Spleen (tissue), 11 donors: ENCODE measurements at regions not wholly inside any gene's neighbourhood (a gene's known extent, or its start where the extent isn't known, plus 50 kb on each side); places are given as distances from the start of the nearest gene placed in this dataset.

ENCODE experiments used
- DNase-seq: peaks from one replicate; pipeline ENCODE4 v3.0.0-alpha.2; 2020
- H3K27ac ChIP-seq, 8 donors: fragments of 200-600 bp; sonication (generic) in 7 of 8; 1 replicate in 4 of 8; 2 replicates in 4 of 8; pipeline versions ENCODE4 v1.5.0 to v1.8.0; 2016 to 2021; ENCODE audit warnings: inconsistent platforms in 4 of 8, mild to moderate bottlenecking in 4 of 8, moderate library complexity in 1 of 8
- H3K27me3 ChIP-seq, 7 donors: fragments of 200-600 bp; sonication (generic) in 6 of 7; replicated peaks in 1 of 7; 1 replicate in 4 of 7; 2 replicates in 3 of 7; pipeline versions ENCODE4 v1.5.0 to v1.8.0; 2016 to 2021; ENCODE audit warnings: inconsistent platforms in 3 of 7, mild to moderate bottlenecking in 1 of 7
- H3K36me3 ChIP-seq, 6 donors: fragments of 200-600 bp; sonication (generic) in 5 of 6; 1 replicate in 4 of 6; 2 replicates in 2 of 6; pipeline versions ENCODE4 v1.5.0 to v1.8.0; 2016 to 2021; ENCODE audit warnings: inconsistent platforms in 2 of 6
- H3K4me1 ChIP-seq, 6 donors: fragments of 200-600 bp; sonication (generic) in 5 of 6; 1 replicate in 3 of 6; 2 replicates in 3 of 6; pipeline versions ENCODE4 v1.5.0 to v1.8.0; 2016 to 2021; ENCODE audit warnings: inconsistent platforms in 3 of 6
- H3K4me3 ChIP-seq, 8 donors: fragments of 200-600 bp; sonication (generic) in 7 of 8; 1 replicate in 4 of 8; 2 replicates in 4 of 8; pipeline versions ENCODE4 v1.5.0 to v1.8.0; 2016 to 2021; ENCODE audit warnings: inconsistent platforms in 4 of 8, mild to moderate bottlenecking in 4 of 8, moderate library complexity in 2 of 8
- H3K9me3 ChIP-seq, 8 donors: fragments of 200-600 bp; sonication (generic) in 7 of 8; 1 replicate in 4 of 8; 2 replicates in 4 of 8; pipeline versions ENCODE4 v1.5.0 to v1.8.0; 2016 to 2021; ENCODE audit warnings: inconsistent platforms in 4 of 8
- CTCF ChIP-seq, 11 experiments: fragments of 200-600 bp in 7 of 11; fragments of 450-650 bp in 4 of 11; sonication (generic) in 4 of 11; IDR thresholded peaks in 8 of 11; conservative IDR thresholded peaks in 3 of 11; 1 replicate in 7 of 11; 2 replicates in 4 of 11; pipeline versions ENCODE4 v1.4.0 to v1.8.0; 2016 to 2021; ENCODE audit warnings: antibody characterized with exemption in 11 of 11, inconsistent platforms in 4 of 11, mild to moderate bottlenecking in 1 of 11
- POLR2A ChIP-seq, 3 donors: fragments of 450-650 bp; IDR thresholded peaks; one replicate each; pipeline ENCODE4 v1.5.1; 2017; ENCODE audit warnings: antibody characterized with exemption in 3 of 3, mild to moderate bottlenecking in 1 of 3
- POLR2AphosphoS5 ChIP-seq, 3 donors: sonication (generic); formaldehyde crosslinking; IDR thresholded peaks; one replicate each; pipeline ENCODE4 v1.5.1; 2017; ENCODE audit warnings: antibody characterized with exemption in 3 of 3
- WGBS, 5 donors: extraction: QIAGEN DNeasy Blood & Tissue Kit in 3 of 5; methylation state at CpG; one replicate each; pipeline versions ENCODE4 v1.1.5 to v1.1.7; 2013 to 2018; 5-methylcytosine and 5-hydroxymethylcytosine counted together
- intact Hi-C: fragments of 100-400 bp; cut with DNase I; formaldehyde crosslinking; loops from one replicate; pipeline ENCODE4 v1.15.0; 2023; ENCODE audit warnings: low total_unique reads
- donor health status: healthy with polysubstance abuse.
- donor health status: DM: no; HTN: no; CAD: no; lungs with moderate emphysema.
- donor health status: DM: no; HTN: no; CAD: no.
- donor health status: Bipolar disorder and iron deficiency.
- donor health status: healthy.
- donor health status: DM: no; HTN: no; CAD: no.
- donor health status: DM: yes; HTN: yes; CAD: no.

GRCh38 chr19:29318581-29318980 lies 105.6 kb upstream of the UQCRFS1 start:
- Histone ChIP-seq H3K9me3 (no peaks in the 10 kb centered on the region), H3K36me3 (no peaks in the 10 kb centered on the region), H3K27me3 (peaks cover 0 to 15% (median 0%) of the 10 kb centered on the region in 7 donors), H3K4me3 (no peak overlapping the region), H3K4me1 (no peaks in the 10 kb centered on the region), H3K27ac (no peak overlapping the region)
- intact Hi-C loops: no loop called here
- no peak for DNase-seq
- whole genome bisulfite sequencing, 5 donors: 77 to 81% (median 78%) methylated on average over 6 of the region's 6 CpGs
- TF ChIP-seq POLR2A (IDR thresholded peaks at IDR 0.05): no peak

GRCh38 chr19:29320086-29320485 lies 107.1 kb upstream of the UQCRFS1 start:
- Histone ChIP-seq H3K27ac (no peak overlapping the region), H3K9me3 (no peaks in the 10 kb centered on the region), H3K36me3 (no peaks in the 10 kb centered on the region), H3K27me3 (peaks cover 0 to 23% (median 0%) of the 10 kb centered on the region in 7 donors), H3K4me1 (no peaks in the 10 kb centered on the region), H3K4me3 (no peak overlapping the region)
- WGBS, 5 donors: 64 to 85% (median 71%) methylated on average over 5 of the region's 5 CpGs
- TF ChIP-seq POLR2AphosphoS5 (IDR thresholded peaks at IDR 0.05) (no peak), CTCF (IDR thresholded peaks at IDR 0.05 in 8 of 11, conservative IDR thresholded peaks at IDR 0.05 in 3 of 11) (no peak), POLR2A (IDR thresholded peaks at IDR 0.05) (no peak)
- intact Hi-C loops: no loop called here
- DNase-seq: no peak

- intact Hi-C loops: no loop called here
- WGBS, 5 donors: 88 to 94% (median 90%) methylated on average over 7 of the region's 7 CpGs
- no peaks in the 10 kb centered on the region for H3K36me3 ChIP-seq
- H3K4me3 ChIP-seq: no peak overlapping the region
- no peaks in the 10 kb centered on the region for H3K4me1 ChIP-seq
- no peaks in the 10 kb centered on the region for H3K9me3 ChIP-seq
- TF ChIP-seq POLR2A (IDR thresholded peaks at IDR 0.05) (no peak), POLR2AphosphoS5 (IDR thresholded peaks at IDR 0.05) (no peak), CTCF (IDR thresholded peaks at IDR 0.05 in 8 of 11, conservative IDR thresholded peaks at IDR 0.05 in 3 of 11) (no peak)
- DNase-seq: no peak
- H3K27ac ChIP-seq: no peak overlapping the region
- H3K27me3 ChIP-seq: peaks cover 0 to 18% (median 0%) of the 10 kb centered on the region in 7 donors
Measured at GRCh38 chr19:29320618-29321017, 107.7 kb upstream of the UQCRFS1 start.

GRCh38 chr19:29321116-29321515 lies 108.2 kb upstream of the UQCRFS1 start:
- TF ChIP-seq POLR2AphosphoS5 (IDR thresholded peaks at IDR 0.05) (no peak), POLR2A (IDR thresholded peaks at IDR 0.05) (no peak), CTCF (IDR thresholded peaks at IDR 0.05 in 8 of 11, conservative IDR thresholded peaks at IDR 0.05 in 3 of 11) (no peak)
- 42 to 100% (median 52%) methylated on average over 1 of the region's 1 CpG for WGBS, 5 donors
- Histone ChIP-seq H3K27ac (no peak overlapping the region), H3K4me3 (no peak overlapping the region), H3K27me3 (peaks cover 0 to 16% (median 0%) of the 10 kb centered on the region in 7 donors), H3K9me3 (no peaks in the 10 kb centered on the region), H3K4me1 (no peaks in the 10 kb centered on the region), H3K36me3 (no peaks in the 10 kb centered on the region)
- intact Hi-C loops: no loop called here
- no peak for DNase-seq

- Histone ChIP-seq H3K36me3 (no peaks in the 10 kb centered on the region), H3K4me3 (no peak overlapping the region), H3K27me3 (peaks cover 0 to 20% (median 0%) of the 10 kb centered on the region in 7 donors), H3K9me3 (peaks cover 0 to 1% (median 0%) of the 10 kb centered on the region in 8 donors), H3K4me1 (no peaks in the 10 kb centered on the region), H3K27ac (no peak overlapping the region)
- intact Hi-C loops: no loop called here
- DNase-seq: no peak
- TF ChIP-seq CTCF (IDR thresholded peaks at IDR 0.05 in 8 of 11, conservative IDR thresholded peaks at IDR 0.05 in 3 of 11) (no peak), POLR2AphosphoS5 (IDR thresholded peaks at IDR 0.05) (no peak), POLR2A (IDR thresholded peaks at IDR 0.05) (no peak)
- 76 to 87% (median 78%) methylated on average over 9 of the region's 9 CpGs for WGBS, 5 donors
Measured at GRCh38 chr19:29323021-29323430, 110.1 kb upstream of the UQCRFS1 start.
